GM18861 (cell line): ENCODE measurements at regions not wholly inside any gene's neighbourhood (a gene's known extent, or its start where the extent isn't known, plus 50 kb on each side); places are given as distances from the start of the nearest gene placed in this dataset.
"Not testable (repeated sequence)": the region's sequence is repeated elsewhere in the genome, so short reads cannot be mapped to it uniquely, and the experiment has no call there.

Experiments used
- ATAC-seq: cut with Tn5 transposase; IDR thresholded peaks from one replicate; pipeline ENCODE4 v1.9.1; 2021; ENCODE audit not compliant: unreplicated experiment

GRCh38 chr1:190812996-190813395, 335.3 kb upstream of the BRINP3 start:
- no peak for ATAC-seq

- no peak for ATAC-seq
Observed at GRCh38 chr1:190832511-190832910, 354.8 kb upstream of the BRINP3 start.

GRCh38 chr1:190835658-190836057, 358.0 kb upstream of the BRINP3 start:
- no peak for ATAC-seq

GRCh38 chr1:190837200-190837599, 359.5 kb upstream of the BRINP3 start:
- ATAC-seq: not testable (repeated sequence)

GRCh38 chr1:190837888-190838287, 360.2 kb upstream of the BRINP3 start:
- no peak for ATAC-seq

GRCh38 chr1:190847166-190847565, 369.5 kb upstream of the BRINP3 start:
- no peak for ATAC-seq

GRCh38 chr1:190849346-190849745, 371.7 kb upstream of the BRINP3 start:
- ATAC-seq: no peak

- ATAC-seq: no peak
Observed at GRCh38 chr1:190852611-190853010, 374.9 kb upstream of the BRINP3 start.

- no peak for ATAC-seq
Observed at GRCh38 chr1:190858140-190858539, 380.5 kb upstream of the BRINP3 start.

- ATAC-seq: no peak
Observed at GRCh38 chr1:190864013-190864641, 386.5 kb upstream of the BRINP3 start.

GRCh38 chr1:190880352-190880751, 402.7 kb upstream of the BRINP3 start:
- ATAC-seq: no peak

- ATAC-seq: no peak
Observed at GRCh38 chr1:190881064-190881463, 403.4 kb upstream of the BRINP3 start.

- ATAC-seq: no peak
Observed at GRCh38 chr1:190897233-190897632, 419.6 kb upstream of the BRINP3 start.

GRCh38 chr1:190904091-190904695, 426.5 kb upstream of the BRINP3 start:
- no peak for ATAC-seq

- no peak for ATAC-seq
Observed at GRCh38 chr1:190906206-190906725, 428.6 kb upstream of the BRINP3 start.

- no peak for ATAC-seq
Observed at GRCh38 chr1:190908246-190908645, 430.6 kb upstream of the BRINP3 start.

- ATAC-seq: no peak
Observed at GRCh38 chr1:190908691-190909090, 431.0 kb upstream of the BRINP3 start.

GRCh38 chr1:190935925-190936324, 458.3 kb upstream of the BRINP3 start:
- ATAC-seq: no peak

- ATAC-seq: no peak
Observed at GRCh38 chr1:190936337-190936736, 458.7 kb upstream of the BRINP3 start.

- ATAC-seq: no peak
Observed at GRCh38 chr1:190940951-190941350, 463.3 kb upstream of the BRINP3 start.

GRCh38 chr1:190942475-190942874, 464.8 kb upstream of the BRINP3 start:
- no peak for ATAC-seq

GRCh38 chr1:190943722-190944121, 466.1 kb upstream of the BRINP3 start:
- ATAC-seq: not testable (repeated sequence)

- no peak for ATAC-seq
Observed at GRCh38 chr1:190949939-190950338, 472.3 kb upstream of the BRINP3 start.
